Caco-2 (cell line): ENCODE measurements at regions not wholly inside any gene's neighbourhood (a gene's known extent, or its start where the extent isn't known, plus 50 kb on each side); places are given as distances from the start of the nearest gene placed in this dataset.

Source experiments
- BruUV-seq: library from RNA; stranded (reverse); fragments of 400-500 nt; replicated peaks from 2 replicates; lab custom pipeline; 2021; lab: Mats Ljungman, UMichigan
- CTCF ChIA-PET: fragments of 300-600 bp; sonication (Branson Sonifier 250); formaldehyde crosslinking; loops from one replicate; lab custom pipeline; 2022; ENCODE audit warnings: antibody characterized with exemption; lab: Charles Lee
- POLR2A ChIA-PET: fragments of 300-600 bp; sonication (Branson Sonifier 250); formaldehyde crosslinking; loops from one replicate; lab custom pipeline; 2022; ENCODE audit warnings: antibody characterized with exemption; lab: Charles Lee
- DNase-seq, 2 experiments: peaks; one replicate each; pipeline versions ENCODE4 v3.0.0 to v3.0.0-alpha.2; 2020 to 2022
- H3K27me3 ChIP-seq: replicated peaks from 2 replicates; pipeline ENCODE4 v1.6.0; 2011; ENCODE audit warnings: low read length; ENCODE audit not compliant: control insufficient read depth, insufficient read depth
- H3K36me3 ChIP-seq: 2 replicates; pipeline ENCODE4 v1.5.1; 2011; ENCODE audit warnings: low read length; ENCODE audit not compliant: control insufficient read depth, insufficient read depth
- H3K4me1 ChIP-seq: fragments of 250-450 bp; sonication (Bioruptor Pico); 2 replicates; pipeline ENCODE4 v1.5.1; 2020; ENCODE audit warnings: mild to moderate bottlenecking
- H3K4me3 ChIP-seq: 2 replicates; pipeline ENCODE4 v1.5.1; 2011; ENCODE audit warnings: low read depth, mild to moderate bottlenecking, control low read depth, low read length
- H3K9me3 ChIP-seq: fragments of 250-450 bp; sonication (Bioruptor Pico); 2 replicates; pipeline ENCODE4 v1.5.1; 2020; ENCODE audit warnings: mild to moderate bottlenecking, moderate library complexity
- H3K27ac Mint-ChIP-seq: one replicate; pipeline ENCODE4 v1.8.0; 2022; ENCODE audit warnings: mixed read lengths; ENCODE audit not compliant: unreplicated experiment
- H3K27me3 Mint-ChIP-seq: one replicate; pipeline ENCODE4 v1.8.0; 2022; ENCODE audit warnings: mixed read lengths; ENCODE audit not compliant: insufficient read depth, unreplicated experiment
- H3K36me3 Mint-ChIP-seq: one replicate; pipeline ENCODE4 v1.8.0; 2022; ENCODE audit warnings: mild to moderate bottlenecking, mixed read lengths; ENCODE audit not compliant: insufficient read depth, unreplicated experiment
- H3K4me1 Mint-ChIP-seq: one replicate; pipeline ENCODE4 v1.8.0; 2022; ENCODE audit warnings: low read depth, mixed read lengths; ENCODE audit not compliant: unreplicated experiment
- H3K4me3 Mint-ChIP-seq: one replicate; pipeline ENCODE4 v1.8.0; 2022; ENCODE audit warnings: mild to moderate bottlenecking, moderate library complexity, mixed read lengths; ENCODE audit not compliant: unreplicated experiment
- H3K9me3 Mint-ChIP-seq: one replicate; pipeline ENCODE4 v1.8.0; 2022; ENCODE audit warnings: mixed read lengths; ENCODE audit not compliant: unreplicated experiment
- intact Hi-C: fragments of 100-400 bp; cut with micrococcal nuclease; formaldehyde crosslinking; loops from one replicate; pipeline ENCODE4 v1.10.0; 2022; ENCODE audit not compliant: unreplicated experiment
- TF ChIP-seq, protein P1 (sequence below), 2 experiments: fragments of 200-600 bp in 1 of 2; IDR thresholded peaks; 1 replicate in 1 of 2; 2 replicates in 1 of 2; pipeline versions ENCODE4 v1.5.1 to v1.8.0; 2011 to 2022; ENCODE audit warnings: antibody characterized with exemption in 1 of 2, control low read depth in 1 of 2, inconsistent platforms in 1 of 2, low read depth in 1 of 2, low read length in 1 of 2, mild to moderate bottlenecking in 1 of 2, moderate library complexity in 1 of 2; ENCODE audit not compliant: insufficient read depth in 1 of 2, severe bottlenecking in 1 of 2, unreplicated experiment in 1 of 2

GRCh38 chr20:40444516-40444915 is 244.5 kb downstream of the MAFB start:
- H3K27me3 Mint-ChIP-seq, result peaks cover 3% of the 10 kb centered on the region
- intact Hi-C loops, result loop anchor here (10.0 kb wide), 2 partner anchors 180 to 240 kb away; partner anchors contain the start of gene MAFB
- no peaks in the 10 kb centered on the region for H3K36me3 ChIP-seq
- H3K36me3 Mint-ChIP-seq, result no peaks in the 10 kb centered on the region
- no peaks in the 10 kb centered on the region for H3K4me1 Mint-ChIP-seq
- POLR2A ChIA-PET, result no interaction called here
- no peaks in the 10 kb centered on the region; the same call in 1 of the 2 replicates for H3K4me1 ChIP-seq
- H3K27ac Mint-ChIP-seq, result no peak overlapping the region
- H3K4me3 Mint-ChIP-seq, result no peak overlapping the region
- CTCF ChIA-PET, result no interaction called here
- H3K9me3 ChIP-seq, result no peaks in the 10 kb centered on the region
- no peak overlapping the region for H3K4me3 ChIP-seq
- H3K27me3 ChIP-seq, result no peaks in the 10 kb centered on the region; the same call in 1 of the 2 replicates
- H3K9me3 Mint-ChIP-seq, result no peaks in the 10 kb centered on the region
- TF ChIP-seq, protein P1, sequence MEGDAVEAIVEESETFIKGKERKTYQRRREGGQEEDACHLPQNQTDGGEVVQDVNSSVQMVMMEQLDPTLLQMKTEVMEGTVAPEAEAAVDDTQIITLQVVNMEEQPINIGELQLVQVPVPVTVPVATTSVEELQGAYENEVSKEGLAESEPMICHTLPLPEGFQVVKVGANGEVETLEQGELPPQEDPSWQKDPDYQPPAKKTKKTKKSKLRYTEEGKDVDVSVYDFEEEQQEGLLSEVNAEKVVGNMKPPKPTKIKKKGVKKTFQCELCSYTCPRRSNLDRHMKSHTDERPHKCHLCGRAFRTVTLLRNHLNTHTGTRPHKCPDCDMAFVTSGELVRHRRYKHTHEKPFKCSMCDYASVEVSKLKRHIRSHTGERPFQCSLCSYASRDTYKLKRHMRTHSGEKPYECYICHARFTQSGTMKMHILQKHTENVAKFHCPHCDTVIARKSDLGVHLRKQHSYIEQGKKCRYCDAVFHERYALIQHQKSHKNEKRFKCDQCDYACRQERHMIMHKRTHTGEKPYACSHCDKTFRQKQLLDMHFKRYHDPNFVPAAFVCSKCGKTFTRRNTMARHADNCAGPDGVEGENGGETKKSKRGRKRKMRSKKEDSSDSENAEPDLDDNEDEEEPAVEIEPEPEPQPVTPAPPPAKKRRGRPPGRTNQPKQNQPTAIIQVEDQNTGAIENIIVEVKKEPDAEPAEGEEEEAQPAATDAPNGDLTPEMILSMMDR (IDR thresholded peaks at IDR 0.05; ENCODE audit: insufficient read depth in 1 of 2, low read depth in 1 of 2, low read length in 1 of 2, severe bottlenecking in 1 of 2, unreplicated experiment in 1 of 2), result no peak
- no peak for DNase-seq
- no TSS peak for BruUV-seq

DNA sequence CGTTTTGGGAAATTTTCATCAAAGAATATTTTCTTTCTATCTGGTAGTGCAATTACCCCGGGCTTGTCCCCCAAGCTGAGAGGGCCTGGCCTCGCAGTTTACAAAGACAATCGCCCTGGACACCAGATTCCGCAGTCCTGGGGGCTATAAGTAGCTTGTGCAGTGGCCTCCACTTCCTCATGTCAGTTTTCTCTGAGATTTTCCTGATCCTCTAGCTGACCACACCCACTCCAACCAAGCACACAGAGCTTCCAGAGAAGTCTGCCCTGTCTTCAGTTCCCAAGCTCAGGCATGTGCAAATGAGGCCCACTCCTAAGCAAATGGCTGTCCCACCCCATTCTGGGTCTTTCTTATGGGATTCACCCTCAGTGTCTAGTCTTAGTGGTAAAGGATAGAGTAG is 245.3 kb downstream of the MAFB start:
- TF ChIP-seq, protein P1 (IDR thresholded peaks at IDR 0.05; ENCODE audit: insufficient read depth in 1 of 2, low read depth in 1 of 2, low read length in 1 of 2, severe bottlenecking in 1 of 2, unreplicated experiment in 1 of 2), result no peak
- Mint-ChIP-seq H3K9me3 (no peaks in the 10 kb centered on the region), H3K36me3 (no peaks in the 10 kb centered on the region), H3K4me1 (no peaks in the 10 kb centered on the region), H3K27ac (no peak overlapping the region), H3K4me3 (no peak overlapping the region), H3K27me3 (peaks cover 3% of the 10 kb centered on the region)
- ChIA-PET POLR2A (no interaction called here), CTCF (interaction anchor here (0.7 kb wide), 1 partner anchor 22 kb away, joined by 4 read pairs; no protein-coding TSS in a partner anchor)
- Histone ChIP-seq H3K27me3 (no peaks in the 10 kb centered on the region; the same call in 1 of the 2 replicates), H3K4me3 (no peak overlapping the region), H3K9me3 (no peaks in the 10 kb centered on the region), H3K36me3 (no peaks in the 10 kb centered on the region), H3K4me1 (no peaks in the 10 kb centered on the region; the same call in 1 of the 2 replicates)
- intact Hi-C loops, result loop anchor here (10.0 kb wide), 2 partner anchors 179 to 241 kb away; partner anchors contain the start of gene MAFB
- DNase-seq, result no peak
- no TSS peak for BruUV-seq

DNA sequence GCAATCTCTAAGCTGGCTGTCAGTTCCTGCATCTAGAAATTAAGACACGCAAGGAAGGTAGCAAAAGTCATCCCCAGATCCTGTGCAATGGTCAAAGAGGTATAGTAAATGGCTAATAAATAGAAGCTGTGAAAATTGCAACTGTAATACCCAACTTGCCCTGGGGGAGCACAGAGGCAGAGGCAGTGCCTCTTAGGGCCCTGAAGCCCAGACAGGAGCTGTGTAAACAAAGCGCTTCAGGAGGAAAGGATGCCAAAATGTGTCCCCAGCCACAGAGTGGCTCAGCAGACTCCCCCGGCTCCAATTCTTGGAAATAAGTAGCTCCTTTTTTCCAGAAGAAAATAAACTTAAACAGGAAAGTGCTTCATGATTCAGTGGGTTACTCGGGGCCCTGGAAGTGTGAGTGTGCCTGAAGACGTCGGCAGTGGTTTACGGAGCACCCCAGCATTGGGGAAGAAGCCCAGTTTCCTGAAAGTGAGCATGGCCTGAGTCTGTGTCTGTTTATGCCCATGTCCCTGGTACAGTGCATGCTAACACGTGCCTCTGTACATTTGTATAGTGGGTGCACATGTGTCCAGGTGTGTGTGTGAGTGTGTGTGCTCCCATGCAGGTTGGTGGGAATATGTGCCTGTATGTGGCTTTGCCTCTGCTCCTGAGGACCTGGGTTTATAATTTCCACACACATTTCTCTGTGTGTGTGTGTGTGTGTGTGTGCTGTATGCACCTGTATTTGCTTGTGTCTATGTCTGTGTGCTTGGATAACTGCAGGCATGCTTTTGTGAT is 246.7 kb downstream of the MAFB start:
- BruUV-seq, result no TSS peak
- no peaks in the 10 kb centered on the region for H3K9me3 Mint-ChIP-seq
- Histone ChIP-seq H3K9me3 (no peaks in the 10 kb centered on the region), H3K27me3 (no peaks in the 10 kb centered on the region; the same call in 1 of the 2 replicates), H3K36me3 (no peaks in the 10 kb centered on the region), H3K4me3 (no peak overlapping the region), H3K4me1 (no peaks in the 10 kb centered on the region; the same call in 1 of the 2 replicates)
- H3K4me3 Mint-ChIP-seq, result no peak overlapping the region
- no peaks in the 10 kb centered on the region for H3K36me3 Mint-ChIP-seq
- H3K27ac Mint-ChIP-seq, result no peak overlapping the region
- TF ChIP-seq, protein P1 (IDR thresholded peaks at IDR 0.05; ENCODE audit: insufficient read depth in 1 of 2, low read depth in 1 of 2, low read length in 1 of 2, severe bottlenecking in 1 of 2, unreplicated experiment in 1 of 2), result peak; percentile 48 to 56
- H3K4me1 Mint-ChIP-seq, result no peaks in the 10 kb centered on the region
- DNase-seq, result peak in 1 of 2 experiments; percentile 52
- ChIA-PET CTCF (interaction anchor here (0.5 kb wide), 2 partner anchors 9 to 1353 kb away, joined by 3 to 4 read pairs; no protein-coding TSS in a partner anchor), POLR2A (no interaction called here)
- no peaks in the 10 kb centered on the region for H3K27me3 Mint-ChIP-seq
- intact Hi-C loops, result loop anchor here (10.0 kb wide), 2 partner anchors 178 to 242 kb away; partner anchors contain the start of gene MAFB
